Stimulated activated naive B cell treated with anti-CD40 and anti-IgM and Interleukin-4, amounts not matched to agents 10 μg/mL and 1 μg/mL and 100 μg/mL, for 72 hours (primary cell): ENCODE measurements at regions not wholly inside any gene's neighbourhood (a gene's known extent, or its start where the extent isn't known, plus 50 kb on each side); places are given as distances from the start of the nearest gene placed in this dataset.
"Not testable (repeated sequence)": the region's sequence is repeated elsewhere in the genome, so short reads cannot be mapped to it uniquely, and the experiment has no call there.

Source experiments
- ATAC-seq, 2 donors: fragments of 150-1000 bp; cut with Tn5 transposase; replicated peaks; 2 replicates each; pipeline ENCODE4 v1.10.0; 2021; ENCODE audit warnings: moderate library complexity in 1 of 2
- DNase-seq: peaks from one replicate; pipeline ENCODE4 v3.0.0; 2021
- H3K27ac Mint-ChIP-seq: one replicate; pipeline ENCODE4 v1.8.0; 2022; ENCODE audit warnings: mild to moderate bottlenecking, mixed read lengths
- H3K27me3 Mint-ChIP-seq, 2 donors: one replicate each; pipeline ENCODE4 v1.8.0; 2022; ENCODE audit warnings: mixed read lengths in 2 of 2
- H3K36me3 Mint-ChIP-seq, 2 donors: one replicate each; pipeline ENCODE4 v1.8.0; 2022; ENCODE audit warnings: mixed read lengths in 2 of 2, mild to moderate bottlenecking in 1 of 2
- H3K4me1 Mint-ChIP-seq, 2 donors: one replicate each; pipeline ENCODE4 v1.8.0; 2022; ENCODE audit warnings: mixed read lengths in 2 of 2, mild to moderate bottlenecking in 1 of 2
- H3K4me3 Mint-ChIP-seq, 2 donors: one replicate each; pipeline ENCODE4 v1.8.0; 2022; ENCODE audit warnings: mild to moderate bottlenecking in 2 of 2, mixed read lengths in 2 of 2, moderate library complexity in 1 of 2
- H3K9me3 Mint-ChIP-seq, 2 donors: one replicate each; pipeline ENCODE4 v1.8.0; 2022; ENCODE audit warnings: mixed read lengths in 2 of 2, mild to moderate bottlenecking in 1 of 2

GRCh38 chr6:14290772-14291330 lies 173.3 kb downstream of the CD83 start:
- DNase-seq, result no peak
- Mint-ChIP-seq H3K27me3 (no peaks in the 10 kb centered on the region), H3K36me3 (peaks cover 23 to 47% of the 10 kb centered on the region in 2 donors), H3K4me1 (peaks cover 18 to 46% of the 10 kb centered on the region in 2 donors), H3K4me3 (peak overlapping the region; percentile 33 to 44), H3K27ac (peak overlapping the region; percentile 15), H3K9me3 (no peaks in the 10 kb centered on the region)
- no peak for ATAC-seq

- Mint-ChIP-seq H3K4me1 (peaks cover 18 to 46% of the 10 kb centered on the region in 2 donors), H3K27me3 (no peaks in the 10 kb centered on the region), H3K9me3 (no peaks in the 10 kb centered on the region), H3K27ac (no peak overlapping the region), H3K4me3 (no peak overlapping the region), H3K36me3 (peaks cover 23 to 44% of the 10 kb centered on the region in 2 donors)
- ATAC-seq (no peak), DNase-seq (no peak)
Measured at GRCh38 chr6:14291331-14291730, 173.8 kb downstream of the CD83 start.

- Mint-ChIP-seq H3K27me3 (no peaks in the 10 kb centered on the region), H3K4me3 (no peak overlapping the region), H3K4me1 (peaks cover 18 to 46% of the 10 kb centered on the region in 2 donors), H3K36me3 (peaks cover 23 to 49% of the 10 kb centered on the region in 2 donors), H3K27ac (no peak overlapping the region), H3K9me3 (no peaks in the 10 kb centered on the region)
- ATAC-seq (no peak), DNase-seq (no peak)
Measured at GRCh38 chr6:14292119-14292518, 174.5 kb downstream of the CD83 start.

GRCh38 chr6:14294270-14294951 lies 176.8 kb downstream of the CD83 start:
- DNase-seq, result no peak
- Mint-ChIP-seq H3K36me3 (peaks cover 20 to 47% of the 10 kb centered on the region in 2 donors), H3K9me3 (no peaks in the 10 kb centered on the region), H3K27me3 (no peaks in the 10 kb centered on the region), H3K4me3 (no peak overlapping the region), H3K27ac (peak overlapping the region; percentile 2), H3K4me1 (peaks cover 24 to 35% of the 10 kb centered on the region in 2 donors)
- no peak for ATAC-seq

- not testable (repeated sequence) for DNase-seq
Measured at GRCh38 chr6:14296698-14297097, 179.1 kb downstream of the CD83 start.

GRCh38 chr6:14297118-14297517 lies 179.5 kb downstream of the CD83 start:
- peaks cover 23 to 62% of the 10 kb centered on the region in 2 donors for H3K36me3 Mint-ChIP-seq
- ATAC-seq, DNase-seq, H3K27me3 Mint-ChIP-seq, H3K4me3 Mint-ChIP-seq, H3K9me3 Mint-ChIP-seq: not testable (repeated sequence)
- H3K4me1 Mint-ChIP-seq, result peaks cover 15 to 16% of the 10 kb centered on the region in 2 donors
- H3K27ac Mint-ChIP-seq, result peak overlapping the region; percentile 15

More at GRCh38 chr6:14296698-14297097, 179.1 kb downstream of the CD83 start:
- H3K27ac Mint-ChIP-seq, H3K9me3 Mint-ChIP-seq, H3K4me3 Mint-ChIP-seq, ATAC-seq, H3K27me3 Mint-ChIP-seq: not testable (repeated sequence)
- peaks cover 18% of the 10 kb centered on the region in 2 donors for H3K4me1 Mint-ChIP-seq
- peaks cover 25 to 61% of the 10 kb centered on the region in 2 donors for H3K36me3 Mint-ChIP-seq

GRCh38 chr6:14300189-14300588 lies 182.6 kb downstream of the CD83 start:
- DNase-seq, H3K9me3 Mint-ChIP-seq, H3K27ac Mint-ChIP-seq, ATAC-seq, H3K4me3 Mint-ChIP-seq, H3K27me3 Mint-ChIP-seq: not testable (repeated sequence)
- peaks cover 7 to 20% of the 10 kb centered on the region in 2 donors for H3K4me1 Mint-ChIP-seq
- H3K36me3 Mint-ChIP-seq, result peaks cover 7 to 62% of the 10 kb centered on the region in 2 donors

GRCh38 chr6:14300721-14301120 lies 183.1 kb downstream of the CD83 start:
- not testable (repeated sequence) for ATAC-seq, H3K27me3 Mint-ChIP-seq, H3K4me3 Mint-ChIP-seq, H3K27ac Mint-ChIP-seq, DNase-seq, H3K9me3 Mint-ChIP-seq
- H3K36me3 Mint-ChIP-seq, result peaks cover 7 to 63% of the 10 kb centered on the region in 2 donors
- H3K4me1 Mint-ChIP-seq, result peaks cover 12 to 24% of the 10 kb centered on the region in 2 donors

GRCh38 chr6:14301477-14301876 lies 183.9 kb downstream of the CD83 start:
- Mint-ChIP-seq H3K36me3 (peaks cover 7 to 66% of the 10 kb centered on the region in 2 donors), H3K4me1 (peaks cover 20 to 25% of the 10 kb centered on the region in 2 donors)
- not testable (repeated sequence) for H3K27me3 Mint-ChIP-seq, H3K9me3 Mint-ChIP-seq, H3K27ac Mint-ChIP-seq, H3K4me3 Mint-ChIP-seq, ATAC-seq, DNase-seq

- DNase-seq, result no peak
- ATAC-seq, result peak; percentile 56 to 79
- Mint-ChIP-seq H3K27ac (no peak overlapping the region), H3K36me3 (peaks cover 9 to 61% of the 10 kb centered on the region in 2 donors), H3K4me1 (peaks cover 38 to 43% of the 10 kb centered on the region in 2 donors), H3K9me3 (no peaks in the 10 kb centered on the region), H3K27me3 (no peaks in the 10 kb centered on the region), H3K4me3 (no peak overlapping the region)
Measured at GRCh38 chr6:14305131-14305530, 187.6 kb downstream of the CD83 start.

GRCh38 chr6:14305624-14306023 lies 188.1 kb downstream of the CD83 start:
- Mint-ChIP-seq H3K4me1 (peaks cover 37 to 43% of the 10 kb centered on the region in 2 donors), H3K4me3 (no peak overlapping the region), H3K27me3 (no peaks in the 10 kb centered on the region), H3K36me3 (peaks cover 6 to 58% of the 10 kb centered on the region in 2 donors), H3K9me3 (peaks cover 0 to under 1% of the 10 kb centered on the region in 2 donors), H3K27ac (peak overlapping the region; percentile 69)
- ATAC-seq (no peak), DNase-seq (no peak)

GRCh38 chr6:14306151-14306906 lies 188.8 kb downstream of the CD83 start:
- H3K4me1 Mint-ChIP-seq, result peaks cover 43 to 50% of the 10 kb centered on the region in 2 donors
- H3K9me3 Mint-ChIP-seq, result peaks cover 1 to 5% of the 10 kb centered on the region in 2 donors
- no peaks in the 10 kb centered on the region for H3K27me3 Mint-ChIP-seq
- H3K27ac Mint-ChIP-seq, result peak overlapping the region; percentile 69
- peaks cover 10 to 62% of the 10 kb centered on the region in 2 donors for H3K36me3 Mint-ChIP-seq
- ATAC-seq (no peak), DNase-seq (no peak)
- no peak overlapping the region for H3K4me3 Mint-ChIP-seq

GRCh38 chr6:14309516-14309915 lies 191.9 kb downstream of the CD83 start:
- DNase-seq (no peak), ATAC-seq (no peak)
- Mint-ChIP-seq H3K27me3 (no peaks in the 10 kb centered on the region), H3K36me3 (peaks cover 10 to 45% of the 10 kb centered on the region in 2 donors), H3K4me1 (peaks cover 58 to 81% of the 10 kb centered on the region in 2 donors), H3K27ac (no peak overlapping the region), H3K9me3 (peaks cover 1 to 9% of the 10 kb centered on the region in 2 donors), H3K4me3 (no peak overlapping the region)

GRCh38 chr6:14309951-14310445 lies 192.4 kb downstream of the CD83 start:
- Mint-ChIP-seq H3K27ac (no peak overlapping the region), H3K4me3 (no peak overlapping the region), H3K36me3 (peaks cover 10 to 46% of the 10 kb centered on the region in 2 donors), H3K9me3 (peaks cover 4 to 12% of the 10 kb centered on the region in 2 donors), H3K27me3 (no peaks in the 10 kb centered on the region), H3K4me1 (peaks cover 58 to 81% of the 10 kb centered on the region in 2 donors)
- DNase-seq (no peak), ATAC-seq (no peak)
